CD14-positive monocyte (primary cell): ENCODE measurements at regions not wholly inside any gene's neighbourhood (a gene's known extent, or its start where the extent isn't known, plus 50 kb on each side); places are given as distances from the start of the nearest gene placed in this dataset.

ENCODE experiments used
- DNase-seq, 3 donors: peaks; one replicate each; pipeline ENCODE4 v3.0.0-alpha.2; 2011 to 2022
- H2AFZ ChIP-seq: 2 replicates; pipeline ENCODE4 v1.6.0; 2012; ENCODE audit warnings: mild to moderate bottlenecking, low read depth, low read length, inconsistent platforms; ENCODE audit not compliant: insufficient read depth, poor library complexity, severe bottlenecking
- H3K27ac ChIP-seq, 2 donors: 1 replicate in 1 of 2; 2 replicates in 1 of 2; pipeline ENCODE4 v1.5.1; 2012 to 2013; ENCODE audit warnings: low read length in 2 of 2, control low read depth in 1 of 2, inconsistent platforms in 1 of 2, low read depth in 1 of 2, mild to moderate bottlenecking in 1 of 2
- H3K27me3 ChIP-seq, 2 donors: one replicate each; pipeline versions ENCODE4 v1.6.0 to v1.6.1; 2011 to 2013; ENCODE audit warnings: low read length in 2 of 2; ENCODE audit not compliant: control insufficient read depth in 2 of 2, insufficient read depth in 2 of 2
- H3K36me3 ChIP-seq, 2 donors: replicated peaks in 1 of 2; 1 replicate in 1 of 2; 2 replicates in 1 of 2; pipeline versions ENCODE4 v1.5.1 to v1.6.1; 2012 to 2013; ENCODE audit warnings: low read length in 2 of 2, control low read depth in 1 of 2, inconsistent platforms in 1 of 2, mild to moderate bottlenecking in 1 of 2; ENCODE audit not compliant: insufficient read depth in 2 of 2, control insufficient read depth in 1 of 2
- H3K4me1 ChIP-seq, 2 donors: 1 replicate in 1 of 2; 2 replicates in 1 of 2; pipeline versions ENCODE4 v1.5.1 to v1.6.1; 2012 to 2013; ENCODE audit warnings: low read length in 2 of 2, control low read depth in 1 of 2, inconsistent platforms in 1 of 2, mild to moderate bottlenecking in 1 of 2, moderate library complexity in 1 of 2; ENCODE audit not compliant: insufficient read depth in 2 of 2, control insufficient read depth in 1 of 2
- H3K4me2 ChIP-seq: replicated peaks from 2 replicates; pipeline ENCODE3; 2012; ENCODE audit warnings: low read length, moderate library complexity, mild to moderate bottlenecking; ENCODE audit not compliant: poor library complexity, severe bottlenecking; ENCODE audit errors: extremely low read depth
- H3K4me3 ChIP-seq, 3 experiments: fragments of 200-600 bp in 1 of 3; sonication (generic) in 1 of 3; replicated peaks in 1 of 3; 1 replicate in 2 of 3; 2 replicates in 1 of 3; pipeline ENCODE4 v1.5.1; 2011 to 2013; ENCODE audit warnings: low read length in 3 of 3, mild to moderate bottlenecking in 3 of 3, control low read depth in 2 of 3, low read depth in 2 of 3, inconsistent platforms in 1 of 3, moderate library complexity in 1 of 3
- H3K79me2 ChIP-seq: 2 replicates; pipeline ENCODE4 v1.6.0; 2012; ENCODE audit warnings: mild to moderate bottlenecking, control low read depth, inconsistent platforms, low read length, moderate library complexity; ENCODE audit not compliant: insufficient read depth
- H3K9ac ChIP-seq: 2 replicates; pipeline ENCODE4 v1.6.0; 2017; ENCODE audit warnings: low read length, mild to moderate bottlenecking; ENCODE audit not compliant: insufficient read depth, poor library complexity, severe bottlenecking
- H3K9me3 ChIP-seq, 2 donors: replicated peaks in 1 of 2; 1 replicate in 1 of 2; 2 replicates in 1 of 2; pipeline versions ENCODE4 v1.5.1 to v1.6.1; 2012 to 2013; ENCODE audit warnings: low read length in 2 of 2, control low read depth in 1 of 2; ENCODE audit not compliant: control insufficient read depth in 1 of 2, insufficient read depth in 1 of 2
- H4K20me1 ChIP-seq: 2 replicates; pipeline ENCODE4 v1.6.0; 2012; ENCODE audit warnings: mild to moderate bottlenecking, low read length, control low read depth, moderate library complexity; ENCODE audit not compliant: insufficient read depth
- H3K27ac Mint-ChIP-seq, 7 donors: one replicate each; pipeline ENCODE4 v1.8.0; 2020; ENCODE audit warnings: mild to moderate bottlenecking in 7 of 7, mixed read lengths in 7 of 7, moderate library complexity in 6 of 7, inconsistent platforms in 2 of 7
- H3K27me3 Mint-ChIP-seq, 3 donors: one replicate each; pipeline ENCODE4 v1.8.0; 2021 to 2022; ENCODE audit warnings: low read depth in 3 of 3, mild to moderate bottlenecking in 3 of 3, mixed read lengths in 3 of 3, moderate library complexity in 3 of 3, inconsistent platforms in 1 of 3
- H3K36me3 Mint-ChIP-seq, 2 donors: one replicate each; pipeline ENCODE4 v1.8.0; 2020; ENCODE audit warnings: mixed read lengths in 2 of 2, inconsistent platforms in 1 of 2, mild to moderate bottlenecking in 1 of 2
- H3K4me1 Mint-ChIP-seq: one replicate; pipeline ENCODE4 v1.8.0; 2020; ENCODE audit warnings: mild to moderate bottlenecking, mixed read lengths
- H3K4me3 Mint-ChIP-seq, 2 donors: one replicate each; pipeline ENCODE4 v1.8.0; 2020; ENCODE audit warnings: mild to moderate bottlenecking in 2 of 2, mixed read lengths in 2 of 2, moderate library complexity in 1 of 2
- H3K9me3 Mint-ChIP-seq, 7 donors: one replicate each; pipeline ENCODE4 v1.8.0; 2020 to 2022; ENCODE audit warnings: mixed read lengths in 7 of 7, mild to moderate bottlenecking in 6 of 7, moderate library complexity in 6 of 7, inconsistent platforms in 2 of 7
- WGBS: methylation state at CpG from one replicate; pipeline ENCODE4 v1.1.5; 2013; ENCODE audit warnings: missing lambda C conversion rate; ENCODE audit not compliant: insufficient coverage; 5-methylcytosine and 5-hydroxymethylcytosine counted together
- intact Hi-C, 2 donors: fragments of 100-400 bp; cut with micrococcal nuclease; formaldehyde crosslinking; loops; one replicate each; pipeline versions ENCODE4 v1.15.0 to v1.15.1; 2023
- TF ChIP-seq, protein P1 (sequence below): fragments of 200-600 bp; IDR thresholded peaks from one replicate; pipeline ENCODE4 v1.8.0; 2022; ENCODE audit warnings: antibody characterized with exemption, mild to moderate bottlenecking

DNA sequence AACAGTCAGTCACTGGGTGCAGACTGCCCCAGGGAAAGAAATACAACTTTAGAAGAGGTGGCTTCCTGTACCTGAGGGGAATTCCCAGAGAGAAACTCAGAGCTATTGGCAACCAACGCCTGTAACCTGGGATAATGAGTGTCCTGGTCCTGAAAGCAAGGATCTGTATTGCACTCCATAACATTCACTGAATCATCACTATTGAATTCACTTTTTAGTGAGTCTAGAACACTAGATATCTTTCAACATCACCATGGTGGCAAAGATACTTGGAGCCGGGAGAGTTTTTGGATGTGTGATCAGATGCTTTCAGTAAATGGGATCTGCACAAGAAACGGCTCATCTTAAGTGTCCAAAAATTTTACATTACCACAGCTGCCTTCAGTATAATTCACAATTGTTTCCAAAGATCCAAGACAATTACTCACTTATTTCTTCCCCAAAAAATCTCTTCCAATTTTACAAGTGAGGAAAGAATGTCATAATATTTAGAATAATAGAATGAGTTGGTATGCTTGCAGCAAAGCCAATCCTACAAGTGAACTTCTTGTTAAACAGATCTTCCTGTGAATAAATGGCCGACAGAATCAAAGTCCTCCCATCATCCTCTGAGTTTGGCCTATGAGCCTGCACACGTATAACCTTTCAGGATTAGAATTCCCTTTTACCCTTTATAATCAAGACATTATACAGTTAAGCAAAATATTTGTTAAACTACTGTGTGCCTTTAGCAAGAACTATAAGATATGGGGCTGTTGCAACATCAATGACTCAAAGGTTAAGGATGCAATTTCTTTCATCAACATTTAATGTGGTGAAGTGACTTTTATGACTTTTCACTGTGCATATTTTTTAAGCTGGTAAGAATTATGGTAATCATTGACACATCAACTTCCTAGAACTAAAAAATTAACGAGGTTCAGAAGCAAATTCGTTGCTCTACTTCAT is 243.3 kb upstream of the COL8A1 start:
- no peaks in the 10 kb centered on the region for H3K36me3 ChIP-seq
- WGBS, result 86% methylated on average over 1 of the region's 7 CpGs
- H2AFZ ChIP-seq, result no peak overlapping the region
- peaks cover 9 to 21% of the 10 kb centered on the region in 2 donors for H3K9me3 ChIP-seq
- H3K27me3 ChIP-seq, result no peaks in the 10 kb centered on the region
- H3K36me3 Mint-ChIP-seq, result no peaks in the 10 kb centered on the region
- H3K79me2 ChIP-seq, result no peaks in the 10 kb centered on the region
- H3K27ac Mint-ChIP-seq, result no peak overlapping the region
- H3K9me3 Mint-ChIP-seq, result peaks cover 2 to 18% (median 11%) of the 10 kb centered on the region in 7 donors
- DNase-seq, result no peak
- H3K4me3 ChIP-seq, result no peak overlapping the region
- no peak overlapping the region for H3K4me2 ChIP-seq
- no peaks in the 10 kb centered on the region for H3K4me1 ChIP-seq
- H3K27ac ChIP-seq, result no peak overlapping the region
- H4K20me1 ChIP-seq, result no peaks in the 10 kb centered on the region
- H3K9ac ChIP-seq, result no peak overlapping the region
- intact Hi-C loops, result no loop called here
- no peaks in the 10 kb centered on the region for H3K27me3 Mint-ChIP-seq
- TF ChIP-seq, protein P1, sequence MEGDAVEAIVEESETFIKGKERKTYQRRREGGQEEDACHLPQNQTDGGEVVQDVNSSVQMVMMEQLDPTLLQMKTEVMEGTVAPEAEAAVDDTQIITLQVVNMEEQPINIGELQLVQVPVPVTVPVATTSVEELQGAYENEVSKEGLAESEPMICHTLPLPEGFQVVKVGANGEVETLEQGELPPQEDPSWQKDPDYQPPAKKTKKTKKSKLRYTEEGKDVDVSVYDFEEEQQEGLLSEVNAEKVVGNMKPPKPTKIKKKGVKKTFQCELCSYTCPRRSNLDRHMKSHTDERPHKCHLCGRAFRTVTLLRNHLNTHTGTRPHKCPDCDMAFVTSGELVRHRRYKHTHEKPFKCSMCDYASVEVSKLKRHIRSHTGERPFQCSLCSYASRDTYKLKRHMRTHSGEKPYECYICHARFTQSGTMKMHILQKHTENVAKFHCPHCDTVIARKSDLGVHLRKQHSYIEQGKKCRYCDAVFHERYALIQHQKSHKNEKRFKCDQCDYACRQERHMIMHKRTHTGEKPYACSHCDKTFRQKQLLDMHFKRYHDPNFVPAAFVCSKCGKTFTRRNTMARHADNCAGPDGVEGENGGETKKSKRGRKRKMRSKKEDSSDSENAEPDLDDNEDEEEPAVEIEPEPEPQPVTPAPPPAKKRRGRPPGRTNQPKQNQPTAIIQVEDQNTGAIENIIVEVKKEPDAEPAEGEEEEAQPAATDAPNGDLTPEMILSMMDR, result no peak
- no peaks in the 10 kb centered on the region for H3K4me1 Mint-ChIP-seq
- H3K4me3 Mint-ChIP-seq, result no peak overlapping the region

DNA sequence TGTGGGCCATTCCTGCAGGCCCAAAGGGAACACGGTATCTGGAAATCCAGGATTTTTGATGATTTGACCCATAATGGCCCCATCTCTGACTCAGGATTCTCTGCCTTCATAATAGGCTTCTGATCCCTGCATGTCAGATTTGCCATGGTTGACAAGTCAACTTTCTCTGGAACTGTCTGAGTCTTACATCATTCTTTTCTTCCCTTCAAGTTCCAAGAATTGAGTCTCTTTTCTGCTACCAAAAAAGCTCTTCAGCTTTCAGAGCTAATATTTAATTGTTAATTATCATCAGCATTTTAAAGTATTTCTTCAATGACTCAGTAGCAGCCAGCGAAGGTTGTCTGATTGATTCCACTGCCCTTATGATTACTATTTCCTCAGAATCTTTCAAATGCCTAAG is 244.4 kb upstream of the COL8A1 start:
- 86% methylated on average over 2 of the region's 2 CpGs for WGBS
- H3K36me3 ChIP-seq, result no peaks in the 10 kb centered on the region
- no peaks in the 10 kb centered on the region for H3K79me2 ChIP-seq
- Mint-ChIP-seq H3K27me3 (no peaks in the 10 kb centered on the region), H3K4me3 (no peak overlapping the region), H3K4me1 (no peaks in the 10 kb centered on the region), H3K36me3 (no peaks in the 10 kb centered on the region), H3K27ac (no peak overlapping the region), H3K9me3 (peaks cover 2 to 14% (median 11%) of the 10 kb centered on the region in 7 donors)
- peaks cover 8 to 13% of the 10 kb centered on the region in 2 donors for H3K9me3 ChIP-seq
- no peak overlapping the region for H3K27ac ChIP-seq
- no peak overlapping the region for H3K4me3 ChIP-seq
- intact Hi-C loops, result no loop called here
- no peaks in the 10 kb centered on the region for H3K27me3 ChIP-seq
- TF ChIP-seq, protein P1, result no peak
- no peaks in the 10 kb centered on the region for H3K4me1 ChIP-seq
- H3K9ac ChIP-seq, result no peak overlapping the region
- no peak for DNase-seq
- no peaks in the 10 kb centered on the region for H4K20me1 ChIP-seq
- H3K4me2 ChIP-seq, result no peak overlapping the region
- no peak overlapping the region for H2AFZ ChIP-seq
